ENCODE measurements at regions not wholly inside any gene's neighbourhood (a gene's known extent, or its start where the extent isn't known, plus 50 kb on each side); places are given as distances from the start of the nearest gene placed in this dataset.

DNA sequence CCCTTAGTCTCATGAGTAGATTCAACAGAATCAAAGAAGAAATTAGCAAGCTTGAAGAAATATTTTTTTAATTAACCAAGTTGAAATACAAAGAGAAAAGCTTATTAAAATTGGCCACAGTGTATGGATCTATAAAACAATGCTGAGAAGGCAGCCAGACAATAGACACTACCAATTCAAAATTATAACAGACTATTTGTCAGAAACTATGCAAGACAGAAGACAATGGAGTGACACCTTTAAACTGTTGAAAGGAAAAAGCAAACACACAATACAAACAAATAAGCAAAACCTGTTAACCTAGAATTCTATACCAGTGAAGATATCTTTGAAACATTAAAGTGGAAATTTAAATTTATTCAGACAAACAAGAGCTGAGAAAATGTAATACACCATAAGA lies 225.4 kb downstream of the CASP12 start:
- Histone ChIP-seq H2AFZ (ENCODE audit: low read length) (no peak overlapping the region), H3K27ac (ENCODE audit: low read length) (no peak overlapping the region), H3K4me1 (ENCODE audit: low read length) (no peaks in the 10 kb centered on the region; the same call in 1 of the 2 replicates), H3K9ac (ENCODE audit: low read length) (no peak overlapping the region), H3K4me3 (ENCODE audit: low read length) (no peak overlapping the region), H3K36me3 (replicated peaks; ENCODE audit: insufficient read depth, low read length) (no peaks in the 10 kb centered on the region), H3K27me3 (replicated peaks; ENCODE audit: insufficient read depth, low read length) (no peaks in the 10 kb centered on the region), H3K9me2 (replicated peaks; ENCODE audit: insufficient read depth, low read length) (no peaks in the 10 kb centered on the region), H3F3A (ENCODE audit: insufficient read depth, low read length) (no peaks in the 10 kb centered on the region), H4K20me1 (ENCODE audit: insufficient read depth, low read length) (no peaks in the 10 kb centered on the region), H3K9me3 (replicated peaks; ENCODE audit: insufficient read depth, low read length) (no peaks in the 10 kb centered on the region), H3K4me2 (ENCODE audit: low read depth, low read length) (no peak overlapping the region), H3K79me2 (ENCODE audit: low read length) (no peaks in the 10 kb centered on the region)
- TF ChIP-seq EZH2 (optimal IDR thresholded peaks at IDR 0.05; ENCODE audit: low read depth, low read length), result no peak
- no peak for TF ChIP-seq EZH2phosphoT487 (IDR thresholded peaks at IDR 0.05; ENCODE audit: low read length)
- TF ChIP-seq, protein P1, sequence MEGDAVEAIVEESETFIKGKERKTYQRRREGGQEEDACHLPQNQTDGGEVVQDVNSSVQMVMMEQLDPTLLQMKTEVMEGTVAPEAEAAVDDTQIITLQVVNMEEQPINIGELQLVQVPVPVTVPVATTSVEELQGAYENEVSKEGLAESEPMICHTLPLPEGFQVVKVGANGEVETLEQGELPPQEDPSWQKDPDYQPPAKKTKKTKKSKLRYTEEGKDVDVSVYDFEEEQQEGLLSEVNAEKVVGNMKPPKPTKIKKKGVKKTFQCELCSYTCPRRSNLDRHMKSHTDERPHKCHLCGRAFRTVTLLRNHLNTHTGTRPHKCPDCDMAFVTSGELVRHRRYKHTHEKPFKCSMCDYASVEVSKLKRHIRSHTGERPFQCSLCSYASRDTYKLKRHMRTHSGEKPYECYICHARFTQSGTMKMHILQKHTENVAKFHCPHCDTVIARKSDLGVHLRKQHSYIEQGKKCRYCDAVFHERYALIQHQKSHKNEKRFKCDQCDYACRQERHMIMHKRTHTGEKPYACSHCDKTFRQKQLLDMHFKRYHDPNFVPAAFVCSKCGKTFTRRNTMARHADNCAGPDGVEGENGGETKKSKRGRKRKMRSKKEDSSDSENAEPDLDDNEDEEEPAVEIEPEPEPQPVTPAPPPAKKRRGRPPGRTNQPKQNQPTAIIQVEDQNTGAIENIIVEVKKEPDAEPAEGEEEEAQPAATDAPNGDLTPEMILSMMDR (IDR thresholded peaks at IDR 0.05; ENCODE audit: low read length), result no peak
- DNase-seq, result no peak

DNA sequence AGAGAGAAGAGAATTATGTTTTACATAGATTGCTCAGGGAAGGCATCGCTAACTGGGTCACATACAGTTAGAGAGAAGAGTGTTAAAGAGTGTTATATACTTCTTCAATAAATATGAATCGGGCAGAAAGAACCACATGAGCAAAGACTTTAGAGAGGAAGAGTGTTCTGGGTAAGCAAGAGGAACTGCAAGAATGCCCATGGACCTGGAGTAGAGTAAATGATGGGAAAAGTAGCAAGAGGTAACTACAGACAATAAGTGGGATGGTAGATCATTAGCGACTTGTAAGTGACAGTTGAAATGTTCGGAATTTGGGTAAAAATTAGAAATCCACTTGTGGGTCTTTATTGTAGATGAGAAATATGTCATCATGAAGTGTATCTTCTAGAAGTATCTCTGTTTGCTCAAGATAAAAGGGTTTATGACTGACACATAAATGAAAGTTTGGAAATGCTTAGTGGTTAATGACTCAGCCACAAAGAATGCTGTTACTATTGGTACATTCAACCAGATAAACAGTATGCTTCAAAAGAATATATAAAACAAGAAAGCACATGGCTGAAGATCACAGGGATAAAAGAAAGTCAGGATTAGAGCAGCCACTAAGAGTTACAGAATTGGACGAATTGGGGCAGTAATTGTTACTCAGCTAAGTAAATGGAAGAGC lies 229.3 kb downstream of the CASP12 start:
- H3F3A ChIP-seq (ENCODE audit: insufficient read depth, low read length), result no peaks in the 10 kb centered on the region
- peak; percentile 50 for DNase-seq
- no peak overlapping the region for H3K27ac ChIP-seq (ENCODE audit: low read length)
- H3K9ac ChIP-seq (ENCODE audit: low read length), result no peak overlapping the region
- H3K4me1 ChIP-seq (ENCODE audit: low read length), result no peaks in the 10 kb centered on the region; the same call in 1 of the 2 replicates
- H3K9me2 ChIP-seq (replicated peaks; ENCODE audit: insufficient read depth, low read length), result no peaks in the 10 kb centered on the region
- no peaks in the 10 kb centered on the region for H3K27me3 ChIP-seq (replicated peaks; ENCODE audit: insufficient read depth, low read length)
- H3K79me2 ChIP-seq (ENCODE audit: low read length), result no peaks in the 10 kb centered on the region
- H3K9me3 ChIP-seq (replicated peaks; ENCODE audit: insufficient read depth, low read length), result no peaks in the 10 kb centered on the region
- H3K4me3 ChIP-seq (ENCODE audit: low read length), result no peak overlapping the region
- no peaks in the 10 kb centered on the region for H4K20me1 ChIP-seq (ENCODE audit: insufficient read depth, low read length)
- no peak overlapping the region for H3K4me2 ChIP-seq (ENCODE audit: low read depth, low read length)
- TF ChIP-seq, protein P1 (IDR thresholded peaks at IDR 0.05; ENCODE audit: low read length), result no peak
- TF ChIP-seq EZH2phosphoT487 (IDR thresholded peaks at IDR 0.05; ENCODE audit: low read length) (no peak), EZH2 (optimal IDR thresholded peaks at IDR 0.05; ENCODE audit: low read depth, low read length) (no peak)
- no peak overlapping the region for H2AFZ ChIP-seq (ENCODE audit: low read length)
- no peaks in the 10 kb centered on the region for H3K36me3 ChIP-seq (replicated peaks; ENCODE audit: insufficient read depth, low read length)

DNA sequence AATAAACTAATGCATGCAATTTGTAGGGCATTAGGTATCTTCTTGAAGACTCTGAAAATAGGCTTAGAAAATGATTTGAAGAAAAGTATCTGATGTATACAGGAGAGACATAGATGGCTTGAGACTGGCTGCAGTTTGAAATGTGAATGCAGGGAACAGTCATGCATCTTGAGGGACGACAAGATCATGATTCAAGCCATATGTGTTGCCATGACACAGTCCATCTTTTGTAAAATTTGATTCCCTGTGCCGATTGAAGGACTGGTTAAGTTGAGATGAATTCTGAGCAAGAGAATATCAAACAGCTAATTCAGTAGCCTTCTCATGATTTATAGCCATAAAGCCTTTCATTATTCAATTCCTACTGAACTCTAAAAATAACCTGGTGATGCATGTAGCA lies 231.6 kb downstream of the CASP12 start:
- no peak overlapping the region for H3K4me3 ChIP-seq (ENCODE audit: low read length)
- no peaks in the 10 kb centered on the region for H3K9me2 ChIP-seq (replicated peaks; ENCODE audit: insufficient read depth, low read length)
- H3K36me3 ChIP-seq (replicated peaks; ENCODE audit: insufficient read depth, low read length), result no peaks in the 10 kb centered on the region
- H3K79me2 ChIP-seq (ENCODE audit: low read length), result no peaks in the 10 kb centered on the region
- H3F3A ChIP-seq (ENCODE audit: insufficient read depth, low read length), result no peaks in the 10 kb centered on the region
- no peak for DNase-seq
- H2AFZ ChIP-seq (ENCODE audit: low read length), result no peak overlapping the region
- no peaks in the 10 kb centered on the region for H4K20me1 ChIP-seq (ENCODE audit: insufficient read depth, low read length)
- no peaks in the 10 kb centered on the region; the same call in 1 of the 2 replicates for H3K4me1 ChIP-seq (ENCODE audit: low read length)
- no peaks in the 10 kb centered on the region for H3K9me3 ChIP-seq (replicated peaks; ENCODE audit: insufficient read depth, low read length)
- no peak overlapping the region for H3K27ac ChIP-seq (ENCODE audit: low read length)
- no peaks in the 10 kb centered on the region for H3K27me3 ChIP-seq (replicated peaks; ENCODE audit: insufficient read depth, low read length)
- no peak overlapping the region for H3K9ac ChIP-seq (ENCODE audit: low read length)
- TF ChIP-seq, protein P1 (IDR thresholded peaks at IDR 0.05; ENCODE audit: low read length), result no peak
- TF ChIP-seq EZH2 (optimal IDR thresholded peaks at IDR 0.05; ENCODE audit: low read depth, low read length) (no peak), EZH2phosphoT487 (IDR thresholded peaks at IDR 0.05; ENCODE audit: low read length) (no peak)
- H3K4me2 ChIP-seq (ENCODE audit: low read depth, low read length), result no peak overlapping the region
